HT-29 (cell line): ENCODE measurements at regions not wholly inside any gene's neighbourhood (a gene's known extent, or its start where the extent isn't known, plus 50 kb on each side); places are given as distances from the start of the nearest gene placed in this dataset. TPM values are rescaled to one million over a fixed set of nuclear protein-coding genes. Genes with fewer than 3 reads are reported as not detected.

Experiments used
- small RNA-seq: library from RNA; depleted of rRNA; stranded (forward); fragments of <200 nt; gene quantifications from one replicate; pipeline ENCODE3, GENCODE V24; 2014

Small RNA genes in the stretch of these regions (small RNA-seq; reads per million reads assigned to genes)
- gene MIR6130 (not detected), gene RNU4-45P (not detected)
